WTC11 (cell line): ENCODE measurements at regions not wholly inside any gene's neighbourhood (a gene's known extent, or its start where the extent isn't known, plus 50 kb on each side); places are given as distances from the start of the nearest gene placed in this dataset.
"Not testable (repeated sequence)": the region's sequence is repeated elsewhere in the genome, so short reads cannot be mapped to it uniquely, and the experiment has no call there.

Experiments
- ATAC-seq: fragments of 200-7000 bp; cut with Tn5 transposase; 2 replicates; pipeline ENCODE4 v1.10.0; 2021; ENCODE audit warnings: mild to moderate bottlenecking, moderate library complexity
- CTCF ChIA-PET: fragments of 300-600 bp; sonication (Branson Sonifier 250); formaldehyde crosslinking; loops from one replicate; lab custom pipeline; 2021; ENCODE audit warnings: antibody characterized with exemption; lab: Charles Lee
- POLR2A ChIA-PET: fragments of 350-600 bp; sonication (Branson Sonifier 250); formaldehyde crosslinking; loops from one replicate; lab custom pipeline; 2021; ENCODE audit warnings: antibody characterized with exemption; lab: Charles Lee
- DNase-seq: peaks from one replicate; pipeline ENCODE4 v3.0.0; 2021; ENCODE audit warnings: low spot score
- H3K27ac Mint-ChIP-seq: 2 replicates; pipeline ENCODE4 v1.8.0; 2021; ENCODE audit warnings: mixed read lengths
- H3K27me3 Mint-ChIP-seq: 2 replicates; pipeline ENCODE4 v1.8.0; 2021; ENCODE audit warnings: low read depth, mild to moderate bottlenecking, moderate library complexity, mixed read lengths
- H3K36me3 Mint-ChIP-seq: 2 replicates; pipeline ENCODE4 v1.8.0; 2021; ENCODE audit warnings: mixed read lengths
- H3K4me1 Mint-ChIP-seq: 2 replicates; pipeline ENCODE4 v1.8.0; 2022; ENCODE audit warnings: mixed read lengths
- H3K4me3 Mint-ChIP-seq: 2 replicates; pipeline ENCODE4 v1.8.0; 2021; ENCODE audit warnings: mild to moderate bottlenecking, moderate library complexity, mixed read lengths
- H3K9me3 Mint-ChIP-seq: 2 replicates; pipeline ENCODE4 v1.8.0; 2021; ENCODE audit warnings: mixed read lengths
- ATF6 ChIP-seq: sonication (generic); formaldehyde crosslinking; IDR thresholded peaks from 2 replicates; pipeline ENCODE4 v1.8.1; 2023; ENCODE audit warnings: mild to moderate bottlenecking, missing genetic modification reagents
- CBFB ChIP-seq: sonication (generic); formaldehyde crosslinking; IDR thresholded peaks from 2 replicates; pipeline ENCODE4 v1.8.1; 2022; ENCODE audit warnings: mild to moderate bottlenecking, low read depth, missing genetic modification reagents
- ESRRA ChIP-seq: sonication (generic); formaldehyde crosslinking; IDR thresholded peaks from 2 replicates; pipeline ENCODE4 v1.8.1; 2022; ENCODE audit warnings: mild to moderate bottlenecking, missing genetic modification reagents, borderline replicate concordance
- FOXK1 ChIP-seq: sonication (generic); formaldehyde crosslinking; IDR thresholded peaks from 2 replicates; pipeline ENCODE4 v1.8.0; 2022; ENCODE audit warnings: mild to moderate bottlenecking, moderate library complexity, missing genetic modification reagents
- IRF2 ChIP-seq: sonication (generic); formaldehyde crosslinking; IDR thresholded peaks from 2 replicates; pipeline ENCODE4 v1.8.0; 2022; ENCODE audit warnings: low read depth, missing genetic modification reagents, borderline replicate concordance
- JUN ChIP-seq: sonication (generic); formaldehyde crosslinking; IDR thresholded peaks from 2 replicates; pipeline ENCODE4 v1.8.0; 2023; ENCODE audit warnings: mild to moderate bottlenecking, missing genetic modification reagents
- NFATC4 ChIP-seq: fragments of 250-450 bp; sonication (Bioruptor Pico); IDR thresholded peaks from 2 replicates; pipeline ENCODE4 v1.9.0; 2021; ENCODE audit warnings: mild to moderate bottlenecking
- OVOL2 ChIP-seq: fragments of 250-450 bp; sonication (Bioruptor Pico); IDR thresholded peaks from 2 replicates; pipeline ENCODE4 v1.9.0; 2021; ENCODE audit warnings: mild to moderate bottlenecking, borderline replicate concordance
- PRRX2 ChIP-seq: fragments of 250-450 bp; sonication (Bioruptor Pico); IDR thresholded peaks from 2 replicates; pipeline ENCODE4 v1.8.0; 2021; ENCODE audit warnings: mild to moderate bottlenecking
- RELA ChIP-seq: sonication (generic); formaldehyde crosslinking; IDR thresholded peaks from 2 replicates; pipeline ENCODE4 v1.8.1; 2022; ENCODE audit warnings: missing genetic modification reagents, mild to moderate bottlenecking, borderline replicate concordance
- TEAD4 ChIP-seq: sonication (generic); formaldehyde crosslinking; IDR thresholded peaks from 2 replicates; pipeline ENCODE4 v1.8.0; 2022; ENCODE audit warnings: mild to moderate bottlenecking, missing genetic modification reagents
- ZBTB21 ChIP-seq: sonication (generic); formaldehyde crosslinking; IDR thresholded peaks from 2 replicates; pipeline ENCODE4 v1.8.1; 2023; ENCODE audit warnings: mild to moderate bottlenecking, missing genetic modification reagents, borderline replicate concordance
- ZBTB43 ChIP-seq: sonication (generic); formaldehyde crosslinking; IDR thresholded peaks from 2 replicates; pipeline ENCODE4 v1.8.1; 2023; ENCODE audit warnings: mild to moderate bottlenecking, missing genetic modification reagents
- ZMAT4 ChIP-seq: fragments of 250-450 bp; sonication (Bioruptor Pico); IDR thresholded peaks from 2 replicates; pipeline ENCODE4 v1.9.0; 2021; ENCODE audit warnings: mild to moderate bottlenecking
- ZNF138 ChIP-seq: sonication (generic); formaldehyde crosslinking; conservative IDR thresholded peaks from 2 replicates; pipeline ENCODE4 v1.8.1; 2022; ENCODE audit warnings: mild to moderate bottlenecking, moderate library complexity, missing genetic modification reagents
- ZNF671 ChIP-seq: fragments of 250-450 bp; sonication (Bioruptor Pico); IDR thresholded peaks from 2 replicates; pipeline ENCODE4 v1.8.0; 2021; ENCODE audit warnings: mild to moderate bottlenecking
- TF ChIP-seq, protein P1 (sequence below): sonication (generic); formaldehyde crosslinking; IDR thresholded peaks from 2 replicates; pipeline ENCODE4 v1.8.1; 2022; ENCODE audit warnings: low read depth, missing genetic modification reagents, borderline replicate concordance
- TF ChIP-seq, protein P2 (sequence below): sonication (generic); formaldehyde crosslinking; conservative IDR thresholded peaks from 2 replicates; pipeline ENCODE4 v1.8.1; 2022; ENCODE audit warnings: mild to moderate bottlenecking, missing genetic modification reagents

DNA sequence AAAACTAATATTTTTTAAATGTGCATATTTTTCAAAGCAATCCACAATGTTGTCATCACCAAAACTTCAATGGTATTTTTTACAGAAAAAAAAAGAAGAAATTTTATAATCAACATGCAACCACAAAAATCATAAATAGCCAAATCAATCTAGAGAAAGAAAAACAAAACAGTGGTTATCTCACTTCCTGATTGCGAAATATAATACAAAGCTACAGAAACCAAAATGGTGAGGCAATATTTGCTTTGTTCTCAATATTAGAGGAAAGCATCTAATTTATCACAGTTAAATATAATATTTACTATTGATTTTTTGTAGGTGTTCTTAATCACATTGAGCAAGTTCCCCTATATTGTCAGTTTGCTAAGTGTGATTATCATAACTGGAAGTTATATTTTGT is 720.7 kb upstream of the ADGRB3 start:
- DNase-seq (no peak), ATAC-seq (no peak)
- peaks cover 14% of the 10 kb centered on the region for H3K9me3 Mint-ChIP-seq
- H3K4me1 Mint-ChIP-seq, result no peaks in the 10 kb centered on the region
- no peaks in the 10 kb centered on the region for H3K36me3 Mint-ChIP-seq
- POLR2A ChIA-PET, result no interaction called here
- no peak overlapping the region for H3K27ac Mint-ChIP-seq
- no peaks in the 10 kb centered on the region for H3K27me3 Mint-ChIP-seq
- TF ChIP-seq OVOL2 (CRISPR knock-in tag), result no peak
- TF ChIP-seq ZBTB43 (CRISPR knock-in tag), result no peak
- no peak for TF ChIP-seq ZNF138 (CRISPR knock-in tag)
- TF ChIP-seq IRF2, result no peak
- no peak for TF ChIP-seq ZMAT4 (CRISPR knock-in tag)
- TF ChIP-seq ESRRA (CRISPR knock-in tag), result no peak
- CTCF ChIA-PET, result no interaction called here
- no peak overlapping the region for H3K4me3 Mint-ChIP-seq

DNA sequence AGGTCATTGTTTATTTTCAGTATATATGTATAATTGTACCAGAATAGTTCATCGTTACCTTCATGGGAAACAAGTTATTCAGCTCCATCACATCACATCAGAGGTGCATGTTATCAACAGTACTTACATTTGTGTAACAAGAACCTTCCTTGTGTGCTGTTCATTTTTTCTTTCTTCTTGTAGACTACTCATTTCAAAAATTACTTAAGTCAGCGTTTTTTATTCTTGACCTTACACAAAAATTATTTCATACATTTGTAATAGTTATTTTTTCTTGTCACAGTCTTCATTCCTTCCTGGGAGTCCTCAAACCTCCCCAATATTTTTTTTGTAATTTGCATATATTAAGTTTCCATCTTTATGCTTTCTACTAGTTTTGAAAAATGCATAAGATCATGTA is 725.7 kb upstream of the ADGRB3 start:
- Mint-ChIP-seq H3K36me3 (0 out of 2 replicates have a peak, but pooled peaks cover 2% of the 10 kb centered on the region), H3K4me3 (no peak overlapping the region), H3K27me3 (no peaks in the 10 kb centered on the region), H3K4me1 (no peaks in the 10 kb centered on the region), H3K9me3 (peaks cover 11% of the 10 kb centered on the region), H3K27ac (no peak overlapping the region)
- ChIA-PET POLR2A (no interaction called here), CTCF (no interaction called here)
- TF ChIP-seq ZBTB21 (CRISPR knock-in tag) (no peak), OVOL2 (CRISPR knock-in tag) (no peak), NFATC4 (CRISPR knock-in tag) (no peak)
- TF ChIP-seq, protein P1, sequence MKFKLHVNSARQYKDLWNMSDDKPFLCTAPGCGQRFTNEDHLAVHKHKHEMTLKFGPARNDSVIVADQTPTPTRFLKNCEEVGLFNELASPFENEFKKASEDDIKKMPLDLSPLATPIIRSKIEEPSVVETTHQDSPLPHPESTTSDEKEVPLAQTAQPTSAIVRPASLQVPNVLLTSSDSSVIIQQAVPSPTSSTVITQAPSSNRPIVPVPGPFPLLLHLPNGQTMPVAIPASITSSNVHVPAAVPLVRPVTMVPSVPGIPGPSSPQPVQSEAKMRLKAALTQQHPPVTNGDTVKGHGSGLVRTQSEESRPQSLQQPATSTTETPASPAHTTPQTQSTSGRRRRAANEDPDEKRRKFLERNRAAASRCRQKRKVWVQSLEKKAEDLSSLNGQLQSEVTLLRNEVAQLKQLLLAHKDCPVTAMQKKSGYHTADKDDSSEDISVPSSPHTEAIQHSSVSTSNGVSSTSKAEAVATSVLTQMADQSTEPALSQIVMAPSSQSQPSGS (CRISPR knock-in tag), result no peak
- ATAC-seq, result no peak
- no peak for DNase-seq

DNA sequence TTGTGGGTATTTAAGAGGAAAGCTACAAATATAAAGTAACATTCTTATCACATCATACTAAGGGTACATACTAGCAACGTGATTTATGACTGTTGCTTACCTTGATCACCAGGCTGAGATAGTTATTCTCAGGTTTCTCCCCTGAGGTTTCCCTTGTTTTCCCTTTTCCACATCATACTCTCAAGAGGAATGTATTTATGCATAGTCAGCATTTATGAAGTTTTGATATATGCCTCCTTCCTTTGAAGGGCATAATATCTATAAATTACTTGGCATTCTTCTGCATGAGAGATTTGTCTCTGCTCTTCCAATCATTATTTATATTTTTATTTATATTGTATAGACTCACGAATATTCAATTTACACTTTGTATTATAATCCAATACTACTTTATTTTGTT is 726.7 kb upstream of the ADGRB3 start:
- H3K4me1 Mint-ChIP-seq, result no peaks in the 10 kb centered on the region

DNA sequence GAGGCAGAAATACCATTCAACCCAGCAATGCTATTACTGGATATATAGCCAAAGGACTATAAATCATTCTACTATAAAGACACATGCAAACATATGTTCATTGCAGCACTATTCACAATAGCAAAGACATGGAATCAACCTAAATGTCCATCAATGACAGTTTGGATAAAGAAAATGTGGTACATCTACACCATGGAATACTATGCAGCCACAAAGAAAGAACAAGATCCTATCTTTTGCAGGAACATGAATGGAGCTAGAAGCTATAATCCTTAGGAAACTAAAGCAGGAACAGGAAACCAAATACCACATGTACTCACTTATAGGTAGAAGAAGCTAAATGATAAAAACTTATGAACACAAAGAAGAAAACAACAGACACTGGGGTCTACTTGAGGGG is 730.3 kb upstream of the ADGRB3 start:
- H3K36me3 Mint-ChIP-seq, H3K4me1 Mint-ChIP-seq, H3K4me3 Mint-ChIP-seq, POLR2A ChIA-PET, DNase-seq, H3K27ac Mint-ChIP-seq, ATAC-seq, H3K27me3 Mint-ChIP-seq, CTCF ChIA-PET: not testable (repeated sequence)
- peaks cover 37% of the 10 kb centered on the region for H3K9me3 Mint-ChIP-seq

More for the DNA sequence above, 726.7 kb upstream of the ADGRB3 start:
- Mint-ChIP-seq H3K27me3 (no peaks in the 10 kb centered on the region), H3K4me3 (no peak overlapping the region), H3K27ac (no peak overlapping the region), H3K9me3 (peaks cover 16% of the 10 kb centered on the region), H3K36me3 (0 out of 2 replicates have a peak, but pooled peaks cover 2% of the 10 kb centered on the region)
- TF ChIP-seq ATF6 (no peak), IRF2 (no peak), JUN (CRISPR knock-in tag) (no peak), ZNF671 (CRISPR knock-in tag) (no peak), RELA (CRISPR knock-in tag) (no peak), PRRX2 (CRISPR knock-in tag) (no peak), FOXK1 (CRISPR knock-in tag) (no peak), TEAD4 (CRISPR knock-in tag) (no peak), OVOL2 (CRISPR knock-in tag) (no peak), CBFB (CRISPR knock-in tag) (no peak)
- TF ChIP-seq, protein P2, sequence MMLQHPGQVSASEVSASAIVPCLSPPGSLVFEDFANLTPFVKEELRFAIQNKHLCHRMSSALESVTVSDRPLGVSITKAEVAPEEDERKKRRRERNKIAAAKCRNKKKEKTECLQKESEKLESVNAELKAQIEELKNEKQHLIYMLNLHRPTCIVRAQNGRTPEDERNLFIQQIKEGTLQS (CRISPR knock-in tag), result no peak
- POLR2A ChIA-PET, result no interaction called here
- CTCF ChIA-PET, result no interaction called here
- DNase-seq (no peak), ATAC-seq (no peak)
